PC-9 (cell line): ENCODE measurements at regions not wholly inside any gene's neighbourhood (a gene's known extent, or its start where the extent isn't known, plus 50 kb on each side); places are given as distances from the start of the nearest gene placed in this dataset.

Experiments
- BruUV-seq: library from RNA; stranded (reverse); fragments of 400-500 nt; replicated peaks from 2 replicates; lab custom pipeline; 2021; lab: Mats Ljungman, UMichigan
- CTCF ChIA-PET: fragments of 300-600 bp; sonication (Branson Sonifier 250); formaldehyde crosslinking; loops from one replicate; lab custom pipeline; 2022; ENCODE audit warnings: antibody characterized with exemption; lab: Charles Lee
- POLR2A ChIA-PET: fragments of 300-600 bp; sonication (Branson Sonifier 250); formaldehyde crosslinking; loops from one replicate; lab custom pipeline; 2022; ENCODE audit warnings: antibody characterized with exemption; ENCODE audit not compliant: unreplicated experiment; lab: Charles Lee
- DNase-seq, 2 experiments: peaks; one replicate each; pipeline versions ENCODE4 v3.0.0 to v3.0.0-alpha.2; 2015 to 2022; ENCODE audit warnings: mixed read lengths in 1 of 2
- H2AFZ ChIP-seq: fragments of 200-600 bp; sonication (generic); 2 replicates; pipeline ENCODE4 v1.8.1; 2017; ENCODE audit warnings: antibody characterized with exemption
- H3F3A ChIP-seq: fragments of 200-600 bp; sonication (generic); 2 replicates; pipeline ENCODE4 v1.8.1; 2017; ENCODE audit warnings: antibody characterized with exemption, mild to moderate bottlenecking, low read depth; ENCODE audit not compliant: insufficient read depth
- H3K27ac ChIP-seq: fragments of 200-600 bp; sonication (generic); 2 replicates; pipeline ENCODE4 v1.6.1; 2016; ENCODE audit warnings: mixed run types
- H3K27me3 ChIP-seq: fragments of 200-600 bp; sonication (generic); 2 replicates; pipeline ENCODE4 v1.6.1; 2016; ENCODE audit warnings: low read depth, mixed run types; ENCODE audit not compliant: insufficient read depth
- H3K36me3 ChIP-seq: fragments of 200-600 bp; sonication (generic); 2 replicates; pipeline ENCODE4 v1.6.1; 2016; ENCODE audit warnings: low read depth, mixed run types
- H3K4me1 ChIP-seq: fragments of 200-600 bp; sonication (generic); replicated peaks from 2 replicates; pipeline ENCODE4 v1.6.1; 2016; ENCODE audit warnings: mixed run types; ENCODE audit not compliant: insufficient read depth
- H3K4me2 ChIP-seq: fragments of 200-600 bp; sonication (generic); 2 replicates; pipeline ENCODE4 v1.6.1; 2017; ENCODE audit warnings: mixed run types
- H3K4me3 ChIP-seq: fragments of 200-600 bp; sonication (generic); 2 replicates; pipeline ENCODE4 v1.6.1; 2016; ENCODE audit warnings: mixed run types
- H3K79me2 ChIP-seq: fragments of 200-600 bp; sonication (generic); 2 replicates; pipeline ENCODE4 v1.6.1; 2017; ENCODE audit warnings: low read depth, mixed run types
- H3K9me2 ChIP-seq: fragments of 200-600 bp; sonication (generic); 2 replicates; pipeline ENCODE4 v1.8.1; 2017; ENCODE audit warnings: mild to moderate bottlenecking; ENCODE audit not compliant: insufficient read depth
- H3K9me3 ChIP-seq: fragments of 200-600 bp; sonication (generic); 2 replicates; pipeline ENCODE4 v1.8.1; 2016; ENCODE audit warnings: low read depth; ENCODE audit not compliant: insufficient read depth
- H4K20me1 ChIP-seq: fragments of 200-600 bp; sonication (generic); 2 replicates; pipeline ENCODE4 v1.8.1; 2017; ENCODE audit not compliant: insufficient read depth
- CTCF ChIP-seq: fragments of 200-600 bp; sonication (generic); conservative IDR thresholded peaks from 2 replicates; pipeline ENCODE4 v1.6.1; 2017; ENCODE audit warnings: mixed run types, antibody characterized with exemption, mild to moderate bottlenecking, moderate library complexity
- EZH2 ChIP-seq: fragments of 200-600 bp; sonication (generic); IDR thresholded peaks from 2 replicates; pipeline ENCODE4 v1.8.0; 2017; ENCODE audit warnings: antibody characterized with exemption, low read depth
- intact Hi-C: fragments of 100-400 bp; cut with micrococcal nuclease; formaldehyde crosslinking; loops from one replicate; pipeline ENCODE4 v1.10.0; 2022; ENCODE audit not compliant: unreplicated experiment

- Histone ChIP-seq H3K4me1 (no peaks in the 10 kb centered on the region), H2AFZ (no peak overlapping the region), H3K4me2 (no peak overlapping the region), H3K79me2 (no peaks in the 10 kb centered on the region), H3K27me3 (no peaks in the 10 kb centered on the region), H3K9me3 (peaks cover 15% of the 10 kb centered on the region), H4K20me1 (no peaks in the 10 kb centered on the region), H3K27ac (no peak overlapping the region), H3K9me2 (no peaks in the 10 kb centered on the region), H3K4me3 (no peak overlapping the region), H3K36me3 (no peaks in the 10 kb centered on the region), H3F3A (no peaks in the 10 kb centered on the region)
- ChIA-PET CTCF (no interaction called here), POLR2A (interaction anchor here (0.7 to 0.8 kb wide), 2 partner anchors 35 to 39 kb away, joined by 4 to 9 read pairs; no protein-coding TSS in a partner anchor)
- DNase-seq = no peak
- TF ChIP-seq CTCF (no peak), EZH2 (no peak)
- no TSS peak for BruUV-seq
- intact Hi-C loops = no loop called here
Observed at GRCh38 chr5:13997514-13997913, 53.0 kb upstream of the DNAH5 start.

- POLR2A ChIA-PET = interaction anchor here (0.6 kb wide), 1 partner anchor 180 kb away, joined by 4 read pairs; no protein-coding TSS in a partner anchor
- no peaks in the 10 kb centered on the region for H3K79me2 ChIP-seq
- TF ChIP-seq CTCF (no peak), EZH2 (no peak)
Observed at GRCh38 chr5:13994621-13995253, 50.2 kb upstream of the DNAH5 start.

More at GRCh38 chr5:13994621-13995253, 50.2 kb upstream of the DNAH5 start:
- Histone ChIP-seq H3K4me3 (no peak overlapping the region), H4K20me1 (no peaks in the 10 kb centered on the region), H2AFZ (no peak overlapping the region), H3K4me2 (no peak overlapping the region), H3F3A (no peaks in the 10 kb centered on the region), H3K27ac (no peak overlapping the region), H3K9me2 (no peaks in the 10 kb centered on the region), H3K27me3 (no peaks in the 10 kb centered on the region), H3K9me3 (peaks cover 15% of the 10 kb centered on the region), H3K36me3 (no peaks in the 10 kb centered on the region), H3K4me1 (no peaks in the 10 kb centered on the region)
- intact Hi-C loops = no loop called here
- CTCF ChIA-PET = no interaction called here
- BruUV-seq = no TSS peak
- no peak for DNase-seq
